K562 (cell line): ENCODE measurements at regions not wholly inside any gene's neighbourhood (a gene's known extent, or its start where the extent isn't known, plus 50 kb on each side); places are given as distances from the start of the nearest gene placed in this dataset.

ENCODE experiments used
- ATAC-seq: fragments of 200-7000 bp; cut with Tn5 transposase; 3 replicates; pipeline ENCODE4 v1.9.1; 2020; ENCODE audit warnings: moderate library complexity
- BruUV-seq: library from RNA; stranded (reverse); fragments of 400-500 nt; replicated peaks from 2 replicates; lab custom pipeline; 2021; lab: Mats Ljungman, UMichigan
- CTCF ChIA-PET: fragments of 300-600 bp; formaldehyde crosslinking; extraction: SDS; loops from one replicate; lab custom pipeline; 2021; ENCODE audit warnings: low intra/inter-chr PET ratio; lab: Yijun Ruan, JAX
- POLR2A ChIA-PET: fragments of 300-600, 350-650 bp; sonication (Branson Sonifier 250); formaldehyde crosslinking; extraction: SDS; loops from one replicate; lab custom pipeline; 2021; ENCODE audit warnings: antibody characterized with exemption, inconsistent platforms; lab: Yijun Ruan, JAX
- DNase-seq, 4 experiments: peaks; one replicate each; pipeline versions ENCODE4 v3.0.0 to v3.0.0-alpha.2; 2011 to 2018; ENCODE audit warnings: low spot score in 3 of 4, mixed read lengths in 3 of 4; ENCODE audit errors: extremely low read depth in 1 of 4
- FAIRE-seq: peaks from 2 replicates; lab custom pipeline; 2011; peaks lifted over from hg19 to GRCh38; lab: Jason Lieb, UNC
- H2AFZ ChIP-seq: 2 replicates; pipeline ENCODE4 v1.6.0; 2011; ENCODE audit warnings: low read depth, low read length, control low read depth, inconsistent platforms
- H3K27ac ChIP-seq: fragments of 200-600 bp; 3 replicates; pipeline ENCODE4 v1.8.0; 2011; ENCODE audit warnings: low read depth, mild to moderate bottlenecking, control low read depth, inconsistent platforms, low read length, moderate library complexity, mixed read lengths; ENCODE audit errors: extremely low read depth
- H3K27me3 ChIP-seq, 2 experiments: fragments of 300-600 bp in 1 of 2; 2 replicates in 1 of 2; 3 replicates in 1 of 2; pipeline versions ENCODE4 v1.6.0 to v1.8.0; 2011; ENCODE audit warnings: inconsistent platforms in 2 of 2, low read length in 2 of 2, mild to moderate bottlenecking in 1 of 2, mixed read lengths in 1 of 2, moderate library complexity in 1 of 2; ENCODE audit not compliant: control insufficient read depth in 2 of 2, insufficient read depth in 2 of 2
- H3K36me3 ChIP-seq: fragments of 300-600 bp; 3 replicates; pipeline ENCODE4 v1.8.0; 2011; ENCODE audit warnings: mild to moderate bottlenecking, low read length, inconsistent platforms; ENCODE audit not compliant: control insufficient read depth, insufficient read depth
- H3K4me1 ChIP-seq, 2 experiments: fragments of 200-600 bp in 1 of 2; replicated peaks in 1 of 2; 2 replicates in 1 of 2; 3 replicates in 1 of 2; pipeline versions ENCODE4 v1.5.1 to v1.8.0; 2011; ENCODE audit warnings: inconsistent platforms in 2 of 2, low read length in 2 of 2, mild to moderate bottlenecking in 1 of 2, mixed read lengths in 1 of 2, moderate library complexity in 1 of 2; ENCODE audit not compliant: control insufficient read depth in 2 of 2, insufficient read depth in 2 of 2
- H3K4me2 ChIP-seq: 2 replicates; pipeline ENCODE4 v1.6.1; 2011; ENCODE audit warnings: low read length, control low read depth, inconsistent platforms, mixed read lengths; ENCODE audit not compliant: insufficient read depth
- H3K4me3 ChIP-seq: fragments of 200-600 bp; sonication (generic), shearing (Covaris generic); 2 replicates; pipeline ENCODE4 v1.5.1; 2016; ENCODE audit warnings: control low read depth, inconsistent platforms
- H3K79me2 ChIP-seq: fragments of 200-600 bp; 3 replicates; pipeline ENCODE4 v1.8.0; 2011; ENCODE audit warnings: low read length, inconsistent platforms; ENCODE audit not compliant: control insufficient read depth, insufficient read depth
- H3K9ac ChIP-seq, 2 experiments: 2 replicates each; pipeline versions ENCODE4 v1.6.0 to v1.6.1; 2011; ENCODE audit warnings: low read depth in 2 of 2, low read length in 2 of 2, control low read depth in 1 of 2, inconsistent platforms in 1 of 2, mild to moderate bottlenecking in 1 of 2, mixed read lengths in 1 of 2; ENCODE audit not compliant: insufficient read depth in 1 of 2
- H3K9me1 ChIP-seq: one replicate; pipeline ENCODE4 v1.6.0; 2011; ENCODE audit warnings: inconsistent platforms, mild to moderate bottlenecking, low read length, moderate library complexity; ENCODE audit not compliant: control insufficient read depth, insufficient read depth
- H3K9me3 ChIP-seq: replicated peaks from 2 replicates; pipeline ENCODE4 v1.5.1; 2011; ENCODE audit warnings: low read depth, low read length, inconsistent platforms; ENCODE audit not compliant: control insufficient read depth, insufficient read depth
- H4K20me1 ChIP-seq: replicated peaks from 2 replicates; pipeline ENCODE4 v1.6.1; 2011; ENCODE audit warnings: low read length, inconsistent platforms, mixed read lengths; ENCODE audit not compliant: control insufficient read depth, insufficient read depth
- ATF4 ChIP-seq: fragments of 450-650 bp; formaldehyde crosslinking; IDR thresholded peaks from 2 replicates; pipeline ENCODE4 v1.4.0; 2022; ENCODE audit warnings: mild to moderate bottlenecking, moderate library complexity
- CREM ChIP-seq: IDR thresholded peaks from 2 replicates; pipeline ENCODE4 v1.6.1; 2014; ENCODE audit warnings: antibody characterized with exemption, low read depth
- ELK3 ChIP-seq: fragments of 450-650 bp; formaldehyde crosslinking; IDR thresholded peaks from 2 replicates; pipeline ENCODE4 v1.4.0; 2020; ENCODE audit warnings: mild to moderate bottlenecking
- HMGN3 ChIP-seq: IDR thresholded peaks from 2 replicates; pipeline ENCODE4 v1.6.1; 2011; ENCODE audit warnings: borderline replicate concordance, low read depth, mild to moderate bottlenecking, mixed read lengths, low read length; ENCODE audit not compliant: insufficient read length; ENCODE audit errors: extremely low read depth
- HMGXB4 ChIP-seq: sonication (generic); formaldehyde crosslinking; IDR thresholded peaks from 2 replicates; pipeline ENCODE4 v1.8.1; 2023; ENCODE audit warnings: mild to moderate bottlenecking, missing genetic modification reagents
- HNRNPLL ChIP-seq: fragments of 200-400 bp; formaldehyde crosslinking; IDR thresholded peaks from 2 replicates; pipeline ENCODE4 v1.6.1; 2017; ENCODE audit warnings: low read length, low read depth, mild to moderate bottlenecking; ENCODE audit not compliant: poor library complexity, severe bottlenecking
- L3MBTL2 ChIP-seq: fragments of 450-650 bp; IDR thresholded peaks from 2 replicates; pipeline ENCODE4 v1.6.1; 2016; ENCODE audit warnings: mild to moderate bottlenecking, moderate library complexity
- MAFK ChIP-seq: IDR thresholded peaks from 2 replicates; pipeline ENCODE4 v1.6.1; 2011; ENCODE audit warnings: low read length, improper control_type of control experiment
- PHB2 ChIP-seq: fragments of 450-650 bp; IDR thresholded peaks from 2 replicates; pipeline ENCODE4 v1.6.1; 2017; ENCODE audit warnings: low read depth
- THAP12 ChIP-seq: fragments of 250-450 bp; sonication (Bioruptor Pico); IDR thresholded peaks from 2 replicates; pipeline ENCODE4 v1.9.0; 2021; ENCODE audit warnings: mild to moderate bottlenecking, inconsistent platforms
- U2AF1 ChIP-seq: fragments of 200-400 bp; formaldehyde crosslinking; optimal IDR thresholded peaks from 2 replicates; pipeline ENCODE3; 2017; ENCODE audit warnings: mild to moderate bottlenecking, low read depth, low read length, moderate library complexity
- USF2 ChIP-seq: sonication (generic); formaldehyde crosslinking; IDR thresholded peaks from 2 replicates; pipeline ENCODE4 v1.5.0; 2020; ENCODE audit warnings: missing genetic modification reagents
- ZBTB26 ChIP-seq: fragments of 450-650 bp; formaldehyde crosslinking; IDR thresholded peaks from 2 replicates; pipeline ENCODE4 v1.4.0; 2022; ENCODE audit warnings: missing genetic modification characterization
- ZNF165 ChIP-seq: fragments of 250-450 bp; sonication (Bioruptor Pico); IDR thresholded peaks from 2 replicates; pipeline ENCODE4 v1.4.0; 2020; ENCODE audit warnings: borderline replicate concordance
- ZNF75A ChIP-seq: fragments of 450-650 bp; formaldehyde crosslinking; IDR thresholded peaks from 2 replicates; pipeline ENCODE4 v1.4.0; 2020; ENCODE audit warnings: mild to moderate bottlenecking
- WGBS: fragments of 100-300 bp; shearing (Covaris generic); methylation state at CpG from one replicate; pipeline ENCODE4 v1.1.6; 2016; ENCODE audit warnings: low coverage, mixed read lengths; ENCODE audit not compliant: insufficient coverage; ENCODE audit errors: missing lambda C conversion rate; 5-methylcytosine and 5-hydroxymethylcytosine counted together
- in situ Hi-C: fragments of 300-500 bp; cut with MboI; formaldehyde crosslinking; loops from 4 replicates; pipeline ENCODE4 v1.15.0; 2018; ENCODE audit warnings: inconsistent platforms, mixed read lengths
- intact Hi-C: fragments of 100-400 bp; cut with micrococcal nuclease; formaldehyde crosslinking; loops from 2 replicates; pipeline ENCODE4 v1.14.2; 2022

GRCh38 chr5:71974165-71974564, 133.1 kb upstream of the MAP1B start:
- DNase-seq: no peak
- no peaks in the 10 kb centered on the region for H3K36me3 ChIP-seq
- H3K9ac ChIP-seq: no peak overlapping the region
- WGBS: 0% methylated on average over 1 of the region's 1 CpG
- H4K20me1 ChIP-seq: no peaks in the 10 kb centered on the region
- H3K9me3 ChIP-seq: no peaks in the 10 kb centered on the region
- H3K27me3 ChIP-seq: no peaks in the 10 kb centered on the region
- in situ Hi-C loops (no loop called here), intact Hi-C loops (no loop called here)
- no peak overlapping the region for H2AFZ ChIP-seq
- H3K4me3 ChIP-seq: no peak overlapping the region
- H3K4me1 ChIP-seq: no peaks in the 10 kb centered on the region
- POLR2A ChIA-PET: no interaction called here
- ATAC-seq: no peak
- no peak for FAIRE-seq
- H3K9me1 ChIP-seq: no peaks in the 10 kb centered on the region
- no peak for TF ChIP-seq MAFK
- TF ChIP-seq ZNF165 (CRISPR knock-in tag): no peak
- TF ChIP-seq HNRNPLL: no peak
- TF ChIP-seq PHB2: no peak
- no peak for TF ChIP-seq U2AF1
- TF ChIP-seq THAP12 (CRISPR knock-in tag): no peak
- no peak for TF ChIP-seq ATF4 (CRISPR knock-in tag)
- TF ChIP-seq ELK3 (CRISPR knock-in tag): no peak
- TF ChIP-seq CREM: no peak
- TF ChIP-seq USF2: no peak
- no peak for TF ChIP-seq HMGN3
- no peak for TF ChIP-seq ZBTB26 (CRISPR knock-in tag)
- no peak for TF ChIP-seq L3MBTL2
- no peak for TF ChIP-seq HMGXB4 (CRISPR knock-in tag)
- TF ChIP-seq ZNF75A (CRISPR knock-in tag): no peak
- TF ChIP-seq, all 486 proteins: peak for 0
- Histone ChIP-seq H3K27ac (no peak overlapping the region), H3K79me2 (no peaks in the 10 kb centered on the region), H3K4me2 (no peak overlapping the region)
- BruUV-seq: no TSS peak
- CTCF ChIA-PET: no interaction called here
